ENCODE measurements at regions not wholly inside any gene's neighbourhood (a gene's known extent, or its start where the extent isn't known, plus 50 kb on each side); places are given as distances from the start of the nearest gene placed in this dataset.

GRCh38 chr13:48864100-48864499 lies 111.6 kb upstream of the FNDC3A start:
- no peak for DNase-seq (ENCODE audit: extremely low read depth, insufficient read length)
- Histone ChIP-seq H3K27me3 (replicated peaks; ENCODE audit: control insufficient read depth, insufficient read depth, low read length) (no peaks in the 10 kb centered on the region; the same call in 1 of the 2 replicates), H3K4me3 (replicated peaks; ENCODE audit: low read depth, low read length) (no peak overlapping the region), H3K36me3 (ENCODE audit: control insufficient read depth, insufficient read depth, low read length) (no peaks in the 10 kb centered on the region)
- TF ChIP-seq CTCF (IDR thresholded peaks at IDR 0.05; ENCODE audit: insufficient read depth, low read length, poor library complexity, severe bottlenecking), result no peak

- H3K36me3 ChIP-seq (ENCODE audit: control insufficient read depth, insufficient read depth, low read length), result no peaks in the 10 kb centered on the region
- no peak for DNase-seq (ENCODE audit: extremely low read depth, insufficient read length)
- no peak overlapping the region for H3K4me3 ChIP-seq (replicated peaks; ENCODE audit: low read depth, low read length)
- no peak for TF ChIP-seq CTCF (IDR thresholded peaks at IDR 0.05; ENCODE audit: insufficient read depth, low read length, poor library complexity, severe bottlenecking)
- H3K27me3 ChIP-seq (replicated peaks; ENCODE audit: control insufficient read depth, insufficient read depth, low read length), result no peaks in the 10 kb centered on the region; the same call in none of the 2 replicates
These were observed 109.5 kb upstream of the FNDC3A start for GRCh38 chr13:48866249-48866648.

GRCh38 chr13:48873081-48873480 lies 102.6 kb upstream of the FNDC3A start:
- Histone ChIP-seq H3K4me3 (replicated peaks; ENCODE audit: low read depth, low read length) (no peak overlapping the region), H3K27me3 (replicated peaks; ENCODE audit: control insufficient read depth, insufficient read depth, low read length) (peaks cover 1% of the 10 kb centered on the region), H3K36me3 (ENCODE audit: control insufficient read depth, insufficient read depth, low read length) (no peaks in the 10 kb centered on the region)
- DNase-seq (ENCODE audit: extremely low read depth, insufficient read length), result no peak
- no peak for TF ChIP-seq CTCF (IDR thresholded peaks at IDR 0.05; ENCODE audit: insufficient read depth, low read length, poor library complexity, severe bottlenecking)

GRCh38 chr13:48873587-48873986 lies 102.1 kb upstream of the FNDC3A start:
- Histone ChIP-seq H3K36me3 (ENCODE audit: control insufficient read depth, insufficient read depth, low read length) (no peaks in the 10 kb centered on the region), H3K4me3 (replicated peaks; ENCODE audit: low read depth, low read length) (no peak overlapping the region), H3K27me3 (replicated peaks; ENCODE audit: control insufficient read depth, insufficient read depth, low read length) (peaks cover 1% of the 10 kb centered on the region)
- no peak for DNase-seq (ENCODE audit: extremely low read depth, insufficient read length)
- no peak for TF ChIP-seq CTCF (IDR thresholded peaks at IDR 0.05; ENCODE audit: insufficient read depth, low read length, poor library complexity, severe bottlenecking)

- TF ChIP-seq CTCF (IDR thresholded peaks at IDR 0.05; ENCODE audit: insufficient read depth, low read length, poor library complexity, severe bottlenecking), result no peak
- H3K27me3 ChIP-seq (replicated peaks; ENCODE audit: control insufficient read depth, insufficient read depth, low read length), result peaks cover 1% of the 10 kb centered on the region
- no peak for DNase-seq (ENCODE audit: extremely low read depth, insufficient read length)
- H3K4me3 ChIP-seq (replicated peaks; ENCODE audit: low read depth, low read length), result no peak overlapping the region
- no peaks in the 10 kb centered on the region for H3K36me3 ChIP-seq (ENCODE audit: control insufficient read depth, insufficient read depth, low read length)
These were observed 101.5 kb upstream of the FNDC3A start for GRCh38 chr13:48874165-48874564.

- TF ChIP-seq CTCF (IDR thresholded peaks at IDR 0.05; ENCODE audit: insufficient read depth, low read length, poor library complexity, severe bottlenecking), result no peak
- Histone ChIP-seq H3K36me3 (ENCODE audit: control insufficient read depth, insufficient read depth, low read length) (no peaks in the 10 kb centered on the region), H3K4me3 (replicated peaks; ENCODE audit: low read depth, low read length) (no peak overlapping the region), H3K27me3 (replicated peaks; ENCODE audit: control insufficient read depth, insufficient read depth, low read length) (peaks cover 1% of the 10 kb centered on the region)
- DNase-seq (ENCODE audit: extremely low read depth, insufficient read length), result no peak
These were observed 100.7 kb upstream of the FNDC3A start for GRCh38 chr13:48875047-48875446.
